ENCODE measurements at regions not wholly inside any gene's neighbourhood (a gene's known extent, or its start where the extent isn't known, plus 50 kb on each side); places are given as distances from the start of the nearest gene placed in this dataset.

- DNase-seq (ENCODE audit: insufficient read length, low spot score) (no peak), FAIRE-seq (no peak)
- TF ChIP-seq CTCF (IDR thresholded peaks at IDR 0.05; ENCODE audit: insufficient read depth, missing control alignments), result no peak
Measured at GRCh38 chr2:71811157-71811556, 336.5 kb downstream of the CYP26B1 start.

GRCh38 chr2:71807581-71808451 is 339.8 kb downstream of the CYP26B1 start:
- FAIRE-seq (no peak), DNase-seq (ENCODE audit: insufficient read length, low spot score) (no peak)
- TF ChIP-seq CTCF (IDR thresholded peaks at IDR 0.05; ENCODE audit: insufficient read depth, missing control alignments), result no peak

- no peak for TF ChIP-seq CTCF (IDR thresholded peaks at IDR 0.05; ENCODE audit: insufficient read depth, missing control alignments)
- DNase-seq (ENCODE audit: insufficient read length, low spot score), result no peak
- no peak for FAIRE-seq
Measured at GRCh38 chr2:71806432-71806831, 341.2 kb downstream of the CYP26B1 start.

GRCh38 chr2:71804281-71804751 is 343.3 kb downstream of the CYP26B1 start:
- FAIRE-seq, result no peak

GRCh38 chr2:71803398-71803797 is 344.3 kb downstream of the CYP26B1 start:
- no peak for FAIRE-seq
- DNase-seq (ENCODE audit: insufficient read length, low spot score), result no peak
- TF ChIP-seq CTCF (IDR thresholded peaks at IDR 0.05; ENCODE audit: insufficient read depth, missing control alignments), result no peak

More at GRCh38 chr2:71804281-71804751, 343.3 kb downstream of the CYP26B1 start:
- no peak for TF ChIP-seq CTCF (IDR thresholded peaks at IDR 0.05; ENCODE audit: insufficient read depth, missing control alignments)
- DNase-seq (ENCODE audit: insufficient read length, low spot score), result no peak

GRCh38 chr2:71802556-71802955 is 345.1 kb downstream of the CYP26B1 start:
- DNase-seq (ENCODE audit: insufficient read length, low spot score), result no peak
- FAIRE-seq, result no peak
- no peak for TF ChIP-seq CTCF (IDR thresholded peaks at IDR 0.05; ENCODE audit: insufficient read depth, missing control alignments)

- FAIRE-seq, result no peak
- no peak for TF ChIP-seq CTCF (IDR thresholded peaks at IDR 0.05; ENCODE audit: insufficient read depth, missing control alignments)
- no peak for DNase-seq (ENCODE audit: insufficient read length, low spot score)
Measured at GRCh38 chr2:71801969-71802368, 345.7 kb downstream of the CYP26B1 start.

Data from D721Med (cell line).